IMR-90 (cell line): ENCODE measurements at regions not wholly inside any gene's neighbourhood (a gene's known extent, or its start where the extent isn't known, plus 50 kb on each side); places are given as distances from the start of the nearest gene placed in this dataset.

Experiments
- ATAC-seq: fragments of 200-7000 bp; cut with Tn5 transposase; 2 replicates; pipeline ENCODE4 v1.9.1; 2020; ENCODE audit warnings: low read depth, mild to moderate bottlenecking, moderate library complexity
- BruUV-seq: library from RNA; stranded (reverse); fragments of 400-500 nt; replicated peaks from 2 replicates; lab custom pipeline; 2021; lab: Mats Ljungman, UMichigan
- CTCF ChIA-PET: fragments of 300-600 bp; formaldehyde crosslinking; extraction: SDS; loops from one replicate; lab custom pipeline; 2021; ENCODE audit warnings: antibody characterized with exemption; lab: Yijun Ruan, JAX
- POLR2A ChIA-PET: fragments of 300-600 bp; sonication (Branson Sonifier 250); formaldehyde crosslinking; loops from one replicate; lab custom pipeline; 2022; ENCODE audit warnings: antibody characterized with exemption; ENCODE audit not compliant: unreplicated experiment; lab: Charles Lee
- DNase-seq: peaks from one replicate; pipeline ENCODE4 v3.0.0; 2013
- H2AFZ ChIP-seq: replicated peaks from 2 replicates; pipeline ENCODE3; 2013; ENCODE audit warnings: low read length, mild to moderate bottlenecking; ENCODE audit not compliant: poor library complexity
- H2AK5ac ChIP-seq: 2 replicates; pipeline ENCODE4 v1.6.1; 2013; ENCODE audit warnings: low read depth, low read length, inconsistent platforms
- H2AK9ac ChIP-seq: replicated peaks from 2 replicates; pipeline ENCODE3; 2013; ENCODE audit warnings: mild to moderate bottlenecking, low read depth, low read length, moderate library complexity; ENCODE audit not compliant: poor library complexity
- H2BK120ac ChIP-seq: 2 replicates; pipeline ENCODE4 v1.6.1; 2013; ENCODE audit warnings: low read depth, low read length, inconsistent platforms
- H2BK15ac ChIP-seq: 3 replicates; pipeline ENCODE4 v1.6.1; 2013; ENCODE audit warnings: low read depth, low read length, inconsistent platforms
- H2BK20ac ChIP-seq: 2 replicates; pipeline ENCODE4 v1.6.1; 2013; ENCODE audit warnings: low read depth, mild to moderate bottlenecking, inconsistent platforms, low read length, moderate library complexity
- H2BK5ac ChIP-seq: 2 replicates; pipeline ENCODE4 v1.6.1; 2013; ENCODE audit warnings: mild to moderate bottlenecking, low read depth, low read length, inconsistent platforms; ENCODE audit not compliant: poor library complexity, severe bottlenecking
- H3K14ac ChIP-seq: replicated peaks from 2 replicates; pipeline ENCODE4 v1.6.1; 2013; ENCODE audit warnings: low read depth, low read length, inconsistent platforms
- H3K18ac ChIP-seq: 2 replicates; pipeline ENCODE4 v1.6.1; 2013; ENCODE audit warnings: low read depth, low read length, control low read depth
- H3K23ac ChIP-seq: 2 replicates; pipeline ENCODE4 v1.6.1; 2013; ENCODE audit warnings: low read depth, low read length, inconsistent platforms
- H3K27ac ChIP-seq: 2 replicates; pipeline ENCODE4 v1.5.1; 2013; ENCODE audit warnings: mild to moderate bottlenecking, control low read depth, low read length; ENCODE audit not compliant: insufficient read depth
- H3K27me3 ChIP-seq: 2 replicates; pipeline ENCODE4 v1.6.1; 2013; ENCODE audit warnings: low read length; ENCODE audit not compliant: control insufficient read depth, insufficient read depth
- H3K36me3 ChIP-seq: 2 replicates; pipeline ENCODE4 v1.6.1; 2013; ENCODE audit warnings: low read length, mixed read lengths; ENCODE audit not compliant: control insufficient read depth, insufficient read depth
- H3K4ac ChIP-seq: 2 replicates; pipeline ENCODE4 v1.6.1; 2013; ENCODE audit warnings: low read depth, low read length, inconsistent platforms
- H3K4me1 ChIP-seq: 2 replicates; pipeline ENCODE4 v1.6.1; 2013; ENCODE audit warnings: low read length, mixed read lengths; ENCODE audit not compliant: control insufficient read depth, insufficient read depth
- H3K4me2 ChIP-seq: 2 replicates; pipeline ENCODE4 v1.6.1; 2013; ENCODE audit warnings: low read depth, mild to moderate bottlenecking, control low read depth, low read length, moderate library complexity
- H3K4me3 ChIP-seq: 2 replicates; pipeline ENCODE4 v1.5.1; 2013; ENCODE audit warnings: low read depth, mild to moderate bottlenecking, control low read depth, low read length, moderate library complexity; ENCODE audit not compliant: insufficient read depth
- H3K56ac ChIP-seq: 2 replicates; pipeline ENCODE4 v1.6.1; 2013; ENCODE audit warnings: low read length, inconsistent platforms; ENCODE audit not compliant: insufficient read depth; ENCODE audit errors: extremely low read depth
- H3K79me1 ChIP-seq, 2 experiments: 2 replicates each; pipeline ENCODE4 v1.6.1; 2013; ENCODE audit warnings: low read length in 2 of 2, inconsistent platforms in 1 of 2, low read depth in 1 of 2
- H3K9ac ChIP-seq: 2 replicates; pipeline ENCODE4 v1.6.1; 2013; ENCODE audit warnings: low read depth, low read length, control low read depth
- H3K9me1 ChIP-seq: 2 replicates; pipeline ENCODE4 v1.6.1; 2013; ENCODE audit warnings: low read length, inconsistent platforms; ENCODE audit not compliant: insufficient read depth
- H3K9me3 ChIP-seq: 2 replicates; pipeline ENCODE4 v1.6.1; 2013; ENCODE audit warnings: low read length; ENCODE audit not compliant: control insufficient read depth, insufficient read depth
- H4K20me1 ChIP-seq: 2 replicates; pipeline ENCODE4 v1.6.1; 2013; ENCODE audit warnings: low read length, inconsistent platforms; ENCODE audit not compliant: insufficient read depth
- H4K5ac ChIP-seq: 2 replicates; pipeline ENCODE4 v1.6.1; 2013; ENCODE audit warnings: mild to moderate bottlenecking, low read depth, low read length, control low read depth
- H4K8ac ChIP-seq, 2 experiments: 2 replicates each; pipeline ENCODE4 v1.6.1; 2013; ENCODE audit warnings: low read depth in 2 of 2, low read length in 2 of 2, control low read depth in 1 of 2, inconsistent platforms in 1 of 2
- H4K91ac ChIP-seq: 2 replicates; pipeline ENCODE4 v1.6.1; 2013; ENCODE audit warnings: low read depth, low read length, inconsistent platforms; ENCODE audit not compliant: insufficient read depth
- BHLHE40 ChIP-seq: fragments of 150-350 bp; IDR thresholded peaks from 2 replicates; pipeline ENCODE4 v1.6.1; 2016; ENCODE audit warnings: mild to moderate bottlenecking, low read depth, low read length
- CHD1 ChIP-seq: IDR thresholded peaks from 2 replicates; pipeline ENCODE4 v1.6.1; 2012; ENCODE audit warnings: low read depth, low read length, improper control_type of control experiment
- FOS ChIP-seq: fragments of 150-350 bp; IDR thresholded peaks from 2 replicates; pipeline ENCODE4 v1.6.1; 2016; ENCODE audit warnings: low read depth, low read length
- MAFK ChIP-seq: IDR thresholded peaks from 2 replicates; pipeline ENCODE4 v1.6.1; 2012; ENCODE audit warnings: low read depth, low read length, improper control_type of control experiment
- RCOR1 ChIP-seq: IDR thresholded peaks from 2 replicates; pipeline ENCODE4 v1.6.1; 2012; ENCODE audit warnings: mild to moderate bottlenecking, low read length, improper control_type of control experiment; ENCODE audit not compliant: insufficient replicate concordance
- WGBS, 2 experiments: methylation state at CpG; one replicate each; pipeline versions ENCODE4 v1.1.5 to v1.1.7; 2013; ENCODE audit warnings: missing lambda C conversion rate in 2 of 2; ENCODE audit not compliant: insufficient read length in 1 of 2; ENCODE audit errors: extremely low coverage in 2 of 2; 5-methylcytosine and 5-hydroxymethylcytosine counted together
- dilution Hi-C: fragments of 300-500 bp; cut with HindIII; formaldehyde crosslinking; loops from one replicate; pipeline ENCODE4 v1.14.3; 2018; ENCODE audit warnings: low sequenced_read_pairs; ENCODE audit not compliant: unreplicated experiment
- in situ Hi-C: fragments of 300-500 bp; cut with MboI; formaldehyde crosslinking; loops from 3 replicates; pipeline ENCODE4 v1.14.3; 2019; ENCODE audit warnings: low sequenced_read_pairs, inconsistent platforms, mixed read lengths
- intact Hi-C: fragments of 100-400 bp; cut with micrococcal nuclease; formaldehyde crosslinking; loops from 2 replicates; pipeline ENCODE4 v1.10.0; 2022

DNA sequence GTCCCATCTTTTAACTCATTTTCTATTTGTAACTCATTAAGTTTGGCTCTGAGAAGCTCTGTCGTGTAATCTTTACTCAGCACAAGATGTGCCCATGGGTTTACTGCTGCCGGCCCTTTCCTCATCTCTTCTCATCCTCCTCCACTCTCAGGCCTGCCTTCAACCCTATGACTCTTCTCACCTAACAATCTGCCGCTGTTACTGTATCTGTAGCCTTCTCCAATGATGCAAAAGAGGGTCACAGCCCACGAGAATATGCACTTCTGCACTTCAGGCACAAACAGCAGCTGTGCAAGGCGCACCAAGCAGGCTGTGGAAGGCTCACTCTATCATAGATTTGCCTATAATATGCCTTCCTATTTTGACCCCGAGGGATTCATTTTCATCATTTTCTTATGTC is 546.5 kb upstream of the GALNTL6 start:
- Histone ChIP-seq H2BK20ac (no peak overlapping the region), H3K9me1 (no peaks in the 10 kb centered on the region), H3K9me3 (peaks cover 6% of the 10 kb centered on the region; the same call in 1 of the 2 replicates), H3K14ac (no peak overlapping the region), H3K4me1 (no peaks in the 10 kb centered on the region), H2AK9ac (no peak overlapping the region), H4K20me1 (no peaks in the 10 kb centered on the region), H4K8ac (no peak overlapping the region), H3K9ac (no peak overlapping the region), H2AFZ (no peak overlapping the region), H3K18ac (no peak overlapping the region), H2BK5ac (no peak overlapping the region), H3K4me2 (no peak overlapping the region), H3K4ac (no peak overlapping the region), H2BK120ac (no peak overlapping the region), H3K56ac (no peak overlapping the region), H3K36me3 (no peaks in the 10 kb centered on the region), H2AK5ac (no peak overlapping the region), H3K79me1 (no peaks in the 10 kb centered on the region), H3K23ac (no peak overlapping the region), H4K91ac (no peak overlapping the region), H4K5ac (no peak overlapping the region), H3K27ac (no peak overlapping the region), H2BK15ac (no peak overlapping the region), H3K27me3 (no peaks in the 10 kb centered on the region), H3K4me3 (no peak overlapping the region)
- ChIA-PET POLR2A (no interaction called here), CTCF (no interaction called here)
- 50% methylated on average over 1 of the region's 6 CpGs; no CpG with 5 or more reads in 1 of the 2 experiments for WGBS, 2 experiments
- dilution Hi-C loops (no loop called here), in situ Hi-C loops (no loop called here), intact Hi-C loops (no loop called here)
- ATAC-seq = no peak
- BruUV-seq = no TSS peak
- no peak for DNase-seq
- TF ChIP-seq CHD1 = no peak
- no peak for TF ChIP-seq MAFK
- TF ChIP-seq BHLHE40 = no peak
- no peak for TF ChIP-seq FOS
- no peak for TF ChIP-seq RCOR1
